ENCODE measurements at regions not wholly inside any gene's neighbourhood (a gene's known extent, or its start where the extent isn't known, plus 50 kb on each side); places are given as distances from the start of the nearest gene placed in this dataset.

DNA sequence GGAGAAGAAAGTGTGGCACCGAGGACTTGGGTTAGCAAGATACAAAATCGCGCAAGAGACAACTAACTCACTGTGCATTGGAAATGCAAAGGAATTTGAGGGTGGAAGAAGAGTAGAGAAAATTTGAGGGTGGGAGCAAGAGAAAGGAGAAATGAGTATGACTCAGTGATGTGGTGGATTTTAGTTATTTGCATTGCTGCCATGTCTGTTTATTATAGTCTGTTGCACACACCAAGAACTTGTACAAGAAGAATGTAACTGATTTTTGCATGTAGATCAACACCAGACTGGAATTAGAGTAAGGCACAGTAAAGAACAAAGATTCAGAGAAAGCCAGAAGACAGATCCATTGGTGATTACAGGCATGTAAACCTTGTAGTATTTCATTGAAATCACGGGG is 71.6 kb upstream of the SMIM36 start:
- no peak for DNase-seq (ENCODE audit: low read depth)

GRCh38 chr17:55580596-55581133 is 69.4 kb upstream of the SMIM36 start:
- DNase-seq (ENCODE audit: low read depth) = no peak

DNA sequence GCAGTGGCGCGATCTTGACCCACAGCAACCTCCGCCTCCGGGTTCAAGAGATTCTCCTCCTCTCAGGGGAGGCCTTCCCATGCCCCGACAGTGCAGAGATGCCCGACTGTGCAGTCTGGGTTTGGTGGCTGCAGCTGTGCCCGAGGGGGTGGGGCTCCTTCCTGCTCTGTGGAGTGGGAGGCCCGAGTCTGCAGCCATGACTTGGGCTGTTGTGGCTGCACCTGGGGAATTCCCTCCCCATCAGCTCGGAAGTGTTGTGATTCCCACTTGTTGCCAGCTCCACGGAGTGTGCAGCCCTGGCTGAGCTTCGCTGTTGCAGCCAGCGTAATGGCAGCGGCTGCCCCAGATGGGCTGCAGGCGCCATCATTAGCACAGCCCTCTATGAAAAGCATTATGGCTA is 66.4 kb upstream of the SMIM36 start:
- DNase-seq (ENCODE audit: low read depth) = peak; percentile 13

DNA sequence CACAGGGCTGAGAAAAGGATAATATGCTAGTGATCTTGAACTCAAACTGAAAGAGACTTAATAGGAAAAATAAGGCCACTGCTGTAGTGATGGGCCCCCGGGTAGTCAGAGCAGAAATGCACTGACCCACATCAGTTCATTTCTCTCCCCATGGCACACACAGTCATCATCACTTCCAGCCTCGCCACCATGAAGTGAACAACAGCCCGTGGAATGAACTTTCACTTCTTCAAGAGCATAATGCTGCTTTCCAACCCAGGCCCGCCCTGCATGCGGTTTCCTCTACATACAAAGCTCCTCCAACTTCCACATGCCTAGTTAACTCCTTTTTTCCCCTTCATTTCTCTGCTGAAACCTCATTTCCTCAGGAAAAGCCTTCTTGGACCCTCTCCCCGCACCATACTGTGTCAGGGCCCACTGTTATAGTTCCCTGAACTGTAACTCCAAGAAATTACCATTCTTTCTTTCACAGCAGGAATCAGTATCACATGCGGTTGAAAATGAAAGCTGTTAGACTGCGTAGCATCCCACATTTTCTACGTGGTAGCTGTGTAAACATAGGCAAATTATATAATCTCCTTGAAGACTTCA is 65.8 kb upstream of the SMIM36 start:
- DNase-seq (ENCODE audit: low read depth) = peak; percentile 29

DNA sequence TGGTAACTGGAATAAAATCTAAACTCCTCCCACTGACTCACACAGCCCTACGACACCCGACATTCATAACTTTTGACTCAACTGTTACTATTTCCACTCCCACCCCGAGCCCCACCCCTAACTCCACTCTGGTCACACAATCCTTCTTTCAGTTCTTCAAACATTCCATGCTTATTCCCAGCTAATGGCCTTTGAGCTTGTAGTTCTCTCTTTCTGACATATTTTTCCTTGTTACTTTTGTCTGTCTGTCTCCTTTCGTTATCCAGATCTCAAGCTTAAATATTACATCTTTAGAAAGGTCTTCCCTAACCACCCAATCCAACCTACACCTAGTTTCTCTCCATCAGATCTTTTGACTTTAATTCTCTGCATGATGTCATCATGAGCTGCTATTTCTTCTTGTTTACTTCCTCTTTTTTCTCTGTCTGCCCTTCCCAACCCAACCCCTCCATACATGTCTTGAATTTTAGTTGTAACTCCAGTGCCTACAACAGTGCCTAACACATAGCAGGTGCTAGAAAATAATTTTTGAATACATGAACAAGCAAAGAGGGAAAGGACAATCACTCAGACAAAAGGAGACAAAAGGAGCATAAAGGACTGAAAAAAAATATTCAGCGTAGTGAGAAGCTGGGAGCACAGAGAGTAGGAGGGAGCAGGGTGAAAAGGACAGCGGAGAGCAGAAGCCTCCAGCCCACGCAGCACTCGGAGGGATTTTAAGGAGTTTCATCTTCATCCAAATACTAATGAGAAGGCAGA is 65.2 kb upstream of the SMIM36 start:
- no peak for DNase-seq (ENCODE audit: low read depth)

- no peak for DNase-seq (ENCODE audit: low read depth)
These were observed 63.9 kb upstream of the SMIM36 start for GRCh38 chr17:55575058-55575636.

- no peak for DNase-seq (ENCODE audit: low read depth)
These were observed 61.3 kb upstream of the SMIM36 start for GRCh38 chr17:55572599-55572998.

- DNase-seq (ENCODE audit: low read depth) = no peak
These were observed 60.9 kb upstream of the SMIM36 start for GRCh38 chr17:55572139-55572538.

DNA sequence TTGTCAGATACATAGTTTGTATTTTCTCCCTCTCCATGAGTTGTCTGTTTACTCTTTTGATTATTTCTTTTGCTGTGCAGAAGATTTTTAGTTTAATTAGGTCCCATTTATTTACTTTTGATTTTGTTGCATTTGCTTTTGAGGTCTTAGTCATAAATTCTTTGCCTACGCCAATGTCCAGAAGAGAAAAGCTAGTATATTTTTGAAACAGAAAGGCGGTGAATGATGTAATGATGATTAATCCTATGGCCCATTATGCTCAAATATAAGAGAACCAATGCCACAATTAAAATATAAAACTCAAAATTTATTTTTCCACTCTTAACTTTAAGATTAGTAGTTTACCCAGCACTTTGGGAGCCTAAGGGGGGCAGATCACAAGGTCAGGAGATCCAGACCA is 59.8 kb upstream of the SMIM36 start:
- DNase-seq (ENCODE audit: low read depth) = no peak

DNA sequence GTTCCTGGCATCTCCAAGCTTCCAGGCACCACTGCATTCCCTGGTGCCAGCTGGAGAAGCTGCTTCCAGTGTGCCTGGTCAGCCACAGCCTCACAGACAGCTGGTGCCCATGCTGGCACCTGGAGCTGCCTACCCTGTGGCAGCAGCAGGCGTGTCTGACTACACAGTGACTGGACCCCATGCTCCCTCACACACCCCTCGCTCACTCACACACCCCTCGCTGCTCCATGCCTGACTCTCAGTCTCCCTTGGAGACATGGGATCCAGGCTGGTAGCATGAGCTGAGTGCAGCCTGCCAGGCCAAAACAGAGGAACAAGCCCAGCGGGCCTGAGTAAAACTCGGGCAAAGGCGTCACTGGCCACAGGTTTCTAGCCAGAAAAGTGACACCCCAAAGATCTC is 59.1 kb upstream of the SMIM36 start:
- no peak for DNase-seq (ENCODE audit: low read depth)

GRCh38 chr17:55567240-55568214 is 56.3 kb upstream of the SMIM36 start:
- no peak for DNase-seq (ENCODE audit: low read depth)

GRCh38 chr17:55564081-55564480 is 52.8 kb upstream of the SMIM36 start:
- no peak for DNase-seq (ENCODE audit: low read depth)

DNA sequence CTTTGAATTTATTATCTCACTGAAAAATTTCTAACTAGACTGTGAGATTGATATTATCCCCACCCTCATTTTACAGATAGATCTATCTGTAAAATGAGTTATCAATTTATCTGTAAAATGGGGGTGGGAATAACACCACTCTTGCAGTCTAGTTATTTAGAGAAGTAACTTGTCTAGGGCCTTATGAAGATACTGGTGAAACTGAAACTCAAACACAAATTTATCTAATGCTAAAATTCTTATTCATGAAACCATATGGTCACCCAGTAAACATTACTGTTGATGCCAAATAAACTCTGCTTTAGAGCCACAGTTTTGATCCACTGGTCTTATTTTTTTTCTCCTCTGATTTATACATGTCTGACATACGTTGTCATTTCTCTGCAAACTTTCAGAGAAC is 52.1 kb upstream of the SMIM36 start:
- no peak for DNase-seq (ENCODE audit: low read depth)

GRCh38 chr17:55561973-55562495 is 50.8 kb upstream of the SMIM36 start:
- no peak for DNase-seq (ENCODE audit: low read depth)

DNA sequence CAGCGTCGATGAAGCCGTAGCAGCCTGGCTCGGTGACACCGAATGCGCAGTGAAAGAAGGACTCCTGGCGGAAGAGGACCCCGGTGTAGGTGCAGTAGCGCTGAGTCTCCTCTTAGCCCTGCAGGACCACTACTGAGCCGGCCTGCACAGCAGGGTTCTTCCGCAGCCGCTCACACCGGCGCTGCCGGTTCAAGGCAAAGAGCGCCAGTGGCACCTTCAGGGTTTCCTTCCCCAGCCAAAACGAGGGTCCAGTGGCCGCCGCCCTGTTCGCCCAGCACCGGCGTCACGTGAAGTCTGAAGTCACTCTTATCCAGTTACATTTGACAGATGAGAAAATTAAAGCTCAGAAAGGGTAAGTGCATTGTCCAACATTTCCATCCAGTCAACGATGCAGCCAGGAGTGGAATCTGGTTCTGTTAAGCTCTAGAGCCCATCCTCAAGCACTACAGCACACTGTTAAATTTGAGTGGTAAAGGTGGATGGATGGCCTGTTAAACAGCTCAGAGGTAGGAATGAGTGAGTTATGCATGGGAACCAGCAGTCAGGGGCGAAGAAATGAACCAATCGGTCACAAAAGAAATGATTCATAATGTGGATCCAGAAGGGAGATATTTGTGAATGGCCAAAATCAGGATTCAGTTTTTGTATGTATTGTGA is 50.2 kb upstream of the SMIM36 start:
- DNase-seq (ENCODE audit: low read depth) = no peak

Data from activated T-cell treated with anti-CD3 and anti-CD28 coated beads for 48 hours (primary cell).